ENCODE measurements at regions not wholly inside any gene's neighbourhood (a gene's known extent, or its start where the extent isn't known, plus 50 kb on each side); places are given as distances from the start of the nearest gene placed in this dataset.

DNA sequence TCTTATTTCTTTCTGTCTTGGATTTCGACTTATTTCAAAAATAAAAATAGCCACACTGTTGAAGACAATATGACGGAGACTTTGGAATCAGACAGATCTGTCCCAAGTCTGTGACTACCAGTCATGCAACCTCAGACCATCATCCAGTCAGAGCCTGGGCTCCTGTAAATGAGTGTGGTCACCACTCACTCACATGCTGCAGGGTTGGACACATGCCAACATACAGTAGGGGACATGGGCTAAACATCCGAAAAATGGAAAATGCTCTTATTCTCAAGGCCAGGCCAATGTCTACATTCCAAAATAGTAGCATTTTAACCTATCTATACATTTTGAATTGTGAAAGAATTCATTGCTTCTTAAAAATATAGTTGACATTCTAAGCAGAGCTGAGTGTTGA, 75.5 kb upstream of the EDNRB start:
- no peak overlapping the region for H3K27ac Mint-ChIP-seq
- H3K36me3 Mint-ChIP-seq = no peaks in the 10 kb centered on the region
- H3K27me3 Mint-ChIP-seq = peaks cover 5% of the 10 kb centered on the region
- no peak for DNase-seq
- no peak overlapping the region for H3K4me3 Mint-ChIP-seq
- H3K9me3 Mint-ChIP-seq = peaks cover 1% of the 10 kb centered on the region
- H3K4me1 Mint-ChIP-seq = no peaks in the 10 kb centered on the region

DNA sequence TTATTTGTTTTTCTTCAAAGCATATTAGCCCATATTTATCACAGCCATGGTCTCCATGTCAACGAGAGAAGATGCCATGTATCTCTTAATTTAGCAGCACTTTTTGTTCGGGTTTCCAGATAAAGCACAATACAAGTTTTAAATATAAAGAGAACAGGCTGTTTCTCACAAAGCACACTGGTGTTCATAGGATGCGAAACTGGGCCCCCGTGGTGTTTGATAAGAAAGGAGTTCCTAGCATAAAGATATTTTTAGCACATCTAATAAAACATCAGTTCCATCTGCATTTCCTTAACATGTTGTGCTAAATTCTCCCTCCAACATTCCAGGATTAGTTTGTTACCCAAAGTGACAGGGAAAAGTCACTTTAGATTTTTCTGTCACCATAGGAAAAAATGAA, 72.4 kb upstream of the EDNRB start:
- H3K36me3 Mint-ChIP-seq = no peaks in the 10 kb centered on the region
- H3K4me1 Mint-ChIP-seq = no peaks in the 10 kb centered on the region
- no peak overlapping the region for H3K4me3 Mint-ChIP-seq
- H3K9me3 Mint-ChIP-seq = peaks cover under 1% of the 10 kb centered on the region
- H3K27me3 Mint-ChIP-seq = peaks cover 5% of the 10 kb centered on the region
- no peak overlapping the region for H3K27ac Mint-ChIP-seq
- DNase-seq = no peak

DNA sequence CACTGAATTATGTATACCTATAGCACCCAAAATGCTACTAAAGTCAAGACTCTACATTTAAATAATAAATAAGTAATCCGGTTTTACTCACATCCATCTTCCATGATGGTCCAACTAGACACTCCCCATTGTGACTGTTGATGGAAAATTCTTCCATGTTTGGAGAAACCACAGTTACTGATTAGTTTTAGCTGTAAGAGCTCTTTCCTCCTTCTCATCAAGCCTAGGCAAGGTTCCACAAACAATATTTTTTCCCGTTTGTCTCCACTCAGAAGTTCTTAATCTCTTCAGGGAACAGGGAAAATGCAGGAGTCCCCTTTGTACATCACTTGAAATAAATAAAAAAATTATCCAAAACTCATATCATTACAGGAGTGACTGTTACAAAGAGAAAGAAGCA, 70.7 kb upstream of the EDNRB start:
- Mint-ChIP-seq H3K27ac (no peak overlapping the region), H3K36me3 (no peaks in the 10 kb centered on the region), H3K27me3 (no peaks in the 10 kb centered on the region), H3K9me3 (no peaks in the 10 kb centered on the region), H3K4me1 (no peaks in the 10 kb centered on the region), H3K4me3 (no peak overlapping the region)
- no peak for DNase-seq

DNA sequence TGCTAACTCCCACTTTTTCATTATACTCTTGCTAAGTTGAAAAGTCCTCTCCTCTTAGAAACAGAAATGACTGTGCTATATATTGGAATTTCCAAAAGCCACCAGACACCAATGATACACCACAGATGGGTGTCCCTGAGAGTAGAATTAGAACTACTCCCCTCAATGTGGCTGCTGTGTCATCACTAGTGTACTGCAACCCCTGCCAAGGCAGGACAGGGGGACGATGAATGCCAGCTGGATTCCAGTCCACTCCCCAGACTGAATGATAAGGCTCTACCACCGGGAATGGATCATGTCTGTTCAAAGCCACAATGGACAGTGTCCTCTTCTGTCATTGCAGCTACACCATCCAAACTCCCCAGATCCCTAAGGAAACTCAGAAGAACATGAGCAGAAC, 69.7 kb upstream of the EDNRB start:
- no peak overlapping the region for H3K27ac Mint-ChIP-seq
- H3K36me3 Mint-ChIP-seq = no peaks in the 10 kb centered on the region
- H3K4me1 Mint-ChIP-seq = no peaks in the 10 kb centered on the region
- no peaks in the 10 kb centered on the region for H3K9me3 Mint-ChIP-seq
- H3K4me3 Mint-ChIP-seq = no peak overlapping the region
- no peaks in the 10 kb centered on the region for H3K27me3 Mint-ChIP-seq
- DNase-seq = no peak

DNA sequence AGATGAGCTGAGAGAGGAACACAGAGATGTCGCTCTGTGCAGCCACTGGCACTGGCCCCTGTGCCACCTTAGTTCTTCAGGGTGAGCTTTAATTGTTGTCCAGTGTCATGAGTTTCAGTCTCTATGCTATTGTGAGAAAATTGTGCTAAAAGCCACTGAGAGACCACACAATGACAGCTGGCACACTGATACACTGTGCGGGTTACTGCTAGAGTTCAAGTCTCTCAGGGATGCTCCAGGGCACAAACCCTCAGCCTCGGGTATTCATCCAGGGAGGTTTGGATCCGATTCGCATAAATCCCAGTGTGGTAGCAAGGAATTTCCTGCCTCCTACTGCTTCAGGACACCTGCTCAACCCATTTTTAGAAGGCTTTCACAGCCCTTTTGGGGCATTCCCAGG, 68.1 kb upstream of the EDNRB start:
- Mint-ChIP-seq H3K4me1 (no peaks in the 10 kb centered on the region), H3K27ac (no peak overlapping the region), H3K27me3 (no peaks in the 10 kb centered on the region), H3K36me3 (no peaks in the 10 kb centered on the region), H3K9me3 (no peaks in the 10 kb centered on the region), H3K4me3 (no peak overlapping the region)
- DNase-seq = no peak

DNA sequence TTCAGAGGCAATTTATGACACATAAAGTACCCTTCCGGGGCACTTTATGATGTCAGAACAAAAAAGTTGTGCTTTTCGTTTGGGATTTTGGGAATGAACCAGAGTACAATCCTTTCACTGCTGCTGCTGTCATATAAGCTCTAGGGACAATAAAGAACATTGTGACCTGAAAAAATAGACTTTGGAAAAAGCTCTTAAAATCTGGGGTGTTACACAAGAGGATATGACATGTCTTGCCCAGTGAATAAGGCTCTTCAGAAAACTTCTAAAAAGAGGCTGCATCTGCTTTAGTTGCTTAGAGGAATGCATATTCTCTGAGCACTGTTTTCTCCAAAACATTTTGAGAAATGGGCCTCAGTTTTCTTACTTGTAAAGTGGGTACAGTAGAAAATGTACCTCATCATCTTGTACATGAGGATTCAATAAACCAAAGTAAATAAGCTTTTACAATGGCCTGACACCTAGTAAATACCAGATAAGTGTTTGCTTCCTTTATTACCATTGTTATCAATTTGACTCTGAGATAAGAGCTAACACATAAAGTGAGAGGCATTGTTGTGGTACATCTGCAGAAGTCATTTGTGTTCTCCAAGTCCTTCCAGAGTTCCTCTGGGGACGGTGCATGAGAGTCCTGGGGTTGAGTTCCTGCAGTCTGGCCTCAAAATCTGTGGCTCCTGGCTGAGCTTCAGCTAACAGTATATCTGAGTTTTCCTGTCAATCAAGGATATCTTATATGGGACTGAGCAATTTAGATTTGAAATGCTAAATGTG, 67.4 kb upstream of the EDNRB start:
- no peaks in the 10 kb centered on the region for H3K36me3 Mint-ChIP-seq
- H3K4me1 Mint-ChIP-seq = no peaks in the 10 kb centered on the region
- no peak for DNase-seq
- no peak overlapping the region for H3K27ac Mint-ChIP-seq
- no peaks in the 10 kb centered on the region for H3K27me3 Mint-ChIP-seq
- no peaks in the 10 kb centered on the region for H3K9me3 Mint-ChIP-seq
- no peak overlapping the region for H3K4me3 Mint-ChIP-seq

DNA sequence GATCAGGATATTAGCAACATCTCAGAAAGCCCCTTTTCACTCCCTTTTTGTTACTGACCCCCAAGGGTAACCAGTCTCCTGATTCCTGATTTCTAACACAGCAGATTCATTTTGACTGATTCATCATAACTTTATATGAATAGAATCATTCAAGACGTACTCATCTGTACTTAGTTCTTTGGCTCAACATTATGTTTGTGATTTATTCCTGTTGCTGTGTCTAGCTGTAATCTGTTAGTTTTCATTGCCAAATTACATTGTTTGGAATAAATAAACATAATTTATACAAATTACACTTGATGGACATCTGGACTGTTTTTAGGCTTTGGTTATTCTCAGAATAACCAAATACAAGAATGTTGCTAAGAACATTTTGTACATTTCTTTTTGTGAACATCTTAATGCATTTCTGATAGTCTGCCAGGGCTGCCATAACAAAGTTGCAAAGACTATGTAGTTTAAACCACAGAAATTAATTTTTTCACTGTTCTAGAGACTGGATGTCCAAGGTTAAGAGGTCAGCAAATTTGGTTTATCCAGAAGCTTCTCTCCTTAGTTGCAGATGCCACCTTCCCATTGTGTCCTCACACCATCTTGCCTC, 62.8 kb upstream of the EDNRB start:
- no peak for DNase-seq
- no peaks in the 10 kb centered on the region for H3K4me1 Mint-ChIP-seq
- no peak overlapping the region for H3K27ac Mint-ChIP-seq
- no peaks in the 10 kb centered on the region for H3K9me3 Mint-ChIP-seq
- H3K27me3 Mint-ChIP-seq = no peaks in the 10 kb centered on the region
- H3K4me3 Mint-ChIP-seq = no peak overlapping the region
- no peaks in the 10 kb centered on the region for H3K36me3 Mint-ChIP-seq

DNA sequence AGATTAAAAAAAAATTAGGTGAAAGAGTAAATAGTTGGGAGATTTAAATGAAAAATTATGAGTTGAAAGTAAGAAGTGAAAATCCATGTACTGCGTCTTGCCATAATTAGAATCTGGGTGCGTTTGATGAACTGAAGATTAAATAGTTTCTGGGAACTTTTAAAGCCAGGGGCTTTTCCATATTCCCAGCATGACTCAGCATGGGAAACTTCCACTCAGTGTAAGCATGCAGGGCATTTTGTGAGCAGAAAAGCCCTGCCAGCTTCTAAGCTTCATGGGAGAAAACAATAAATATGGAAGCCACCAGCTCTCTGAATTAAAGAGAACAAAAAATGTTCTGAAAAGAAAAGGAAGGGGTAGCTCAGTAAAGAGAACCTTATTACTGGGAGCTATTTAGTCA, 62.0 kb upstream of the EDNRB start:
- Mint-ChIP-seq H3K27me3 (no peaks in the 10 kb centered on the region), H3K36me3 (no peaks in the 10 kb centered on the region), H3K4me1 (no peaks in the 10 kb centered on the region), H3K4me3 (no peak overlapping the region), H3K27ac (no peak overlapping the region), H3K9me3 (no peaks in the 10 kb centered on the region)
- no peak for DNase-seq

DNA sequence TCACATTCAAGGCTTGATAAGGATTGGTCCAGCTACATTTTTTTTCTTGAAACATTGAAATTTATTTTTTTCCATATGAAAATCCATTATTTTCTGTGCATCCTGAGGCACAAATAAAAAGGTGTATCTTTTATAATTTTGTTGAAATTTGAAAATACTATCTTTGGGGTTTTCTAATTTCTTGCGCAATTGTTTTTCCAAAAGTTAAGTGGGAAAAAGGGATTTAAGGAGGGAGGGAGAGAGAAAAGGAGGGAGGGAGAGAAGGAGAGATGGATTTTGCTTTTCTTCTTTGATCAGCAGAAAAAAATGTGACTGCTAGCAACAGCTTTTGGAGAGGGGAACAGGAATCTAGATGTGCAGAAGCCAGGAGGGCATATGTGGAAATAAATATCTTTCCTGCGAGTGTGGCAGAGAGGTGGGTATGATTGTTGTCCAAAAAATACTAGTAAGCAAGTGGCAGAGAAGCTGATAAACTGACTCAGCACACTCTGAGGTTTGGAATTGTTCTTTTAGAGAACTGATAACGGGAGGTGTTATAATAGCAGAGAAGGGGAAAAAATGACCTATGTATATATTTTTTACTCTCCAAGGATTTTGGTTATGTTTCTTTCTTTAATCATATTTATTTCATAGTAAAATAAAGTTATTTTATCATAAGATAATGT, 61.2 kb upstream of the EDNRB start:
- H3K4me3 Mint-ChIP-seq = no peak overlapping the region
- H3K9me3 Mint-ChIP-seq = peaks cover under 1% of the 10 kb centered on the region
- DNase-seq = no peak
- no peak overlapping the region for H3K27ac Mint-ChIP-seq
- no peaks in the 10 kb centered on the region for H3K36me3 Mint-ChIP-seq
- H3K4me1 Mint-ChIP-seq = no peaks in the 10 kb centered on the region
- no peaks in the 10 kb centered on the region for H3K27me3 Mint-ChIP-seq

DNA sequence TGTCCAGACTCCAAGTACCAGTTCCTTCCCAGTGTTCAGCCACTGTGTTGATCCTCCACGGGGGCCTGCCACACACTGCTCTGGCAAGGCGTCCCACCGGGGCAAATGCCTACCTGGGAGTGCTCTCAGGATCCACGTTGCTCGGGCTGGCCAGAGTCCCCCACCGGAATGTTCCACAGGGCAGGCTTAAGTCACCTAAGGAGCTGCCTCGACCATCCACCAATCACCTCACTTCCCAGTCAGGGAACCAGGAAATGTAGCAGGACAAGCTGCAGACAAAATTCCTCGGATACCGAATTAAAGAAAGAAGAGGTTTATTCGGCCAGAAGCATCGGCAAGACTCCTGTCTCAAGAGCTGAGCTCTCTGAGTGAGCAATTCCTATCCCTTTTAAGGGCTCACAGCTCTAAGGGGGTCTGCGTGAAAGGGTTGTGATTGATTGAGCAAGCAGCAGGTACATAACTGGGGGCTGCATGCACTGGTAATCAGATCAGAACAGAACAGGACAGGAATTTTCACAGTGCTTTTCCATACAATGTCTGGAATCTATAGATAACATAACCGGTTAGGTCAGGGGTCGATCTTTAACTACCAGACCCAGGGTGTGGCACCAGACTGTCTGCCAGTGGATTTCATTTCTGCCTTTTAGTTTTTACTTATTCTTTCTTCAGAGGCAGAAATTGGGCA, 56.9 kb upstream of the EDNRB start:
- Mint-ChIP-seq H3K4me1 (no peaks in the 10 kb centered on the region), H3K27me3 (no peaks in the 10 kb centered on the region), H3K4me3 (no peak overlapping the region), H3K36me3 (no peaks in the 10 kb centered on the region), H3K27ac (no peak overlapping the region), H3K9me3 (peaks cover 2% of the 10 kb centered on the region)
- no peak for DNase-seq

DNA sequence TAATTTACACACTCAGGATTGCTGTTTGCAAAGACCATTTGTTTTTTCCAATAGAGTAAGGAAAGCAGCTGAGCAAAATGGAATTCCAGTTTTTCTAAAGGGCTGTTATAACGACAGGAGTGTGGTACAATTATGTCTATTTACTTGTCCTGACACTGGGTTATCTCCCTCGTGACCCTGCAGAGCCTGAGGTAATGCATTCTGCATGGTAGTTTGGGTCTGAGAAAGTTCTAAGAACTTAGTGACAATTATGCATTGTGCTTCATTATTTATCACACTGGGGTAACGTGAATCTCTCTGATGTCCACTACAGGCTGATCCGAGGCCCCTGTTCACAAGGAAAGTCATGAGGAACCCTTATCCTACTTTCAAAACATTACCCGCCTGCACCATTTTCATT, 50.7 kb upstream of the EDNRB start:
- DNase-seq = no peak
- Mint-ChIP-seq H3K36me3 (no peaks in the 10 kb centered on the region), H3K4me3 (no peak overlapping the region), H3K27me3 (peaks cover 4% of the 10 kb centered on the region), H3K4me1 (no peaks in the 10 kb centered on the region), H3K9me3 (no peaks in the 10 kb centered on the region), H3K27ac (no peak overlapping the region)

All from activated naive CD8-positive, alpha-beta T cell treated with anti-CD3 and anti-CD28 coated beads for 36 hours (primary cell).